ENCODE measurements at regions not wholly inside any gene's neighbourhood (a gene's known extent, or its start where the extent isn't known, plus 50 kb on each side); places are given as distances from the start of the nearest gene placed in this dataset.
"Not testable (repeated sequence)": the region's sequence is repeated elsewhere in the genome, so short reads cannot be mapped to it uniquely, and the experiment has no call there.

GRCh38 chr1:195722852-195723795 is 885.1 kb downstream of the KCNT2 start:
- not testable (repeated sequence) for H3K18ac ChIP-seq (ENCODE audit: low read length); H3K4me3 ChIP-seq (ENCODE audit: low read depth, low read length); H2BK12ac ChIP-seq (ENCODE audit: low read length); H3K4me2 ChIP-seq (ENCODE audit: low read length); DNase-seq; H2BK120ac ChIP-seq (ENCODE audit: insufficient read depth, low read length, poor library complexity); H3K27ac ChIP-seq (ENCODE audit: low read depth, low read length); H3K27me3 ChIP-seq (ENCODE audit: insufficient read depth, low read length); H3K9me3 ChIP-seq (ENCODE audit: insufficient read depth, low read depth, low read length); H2AK5ac ChIP-seq (ENCODE audit: low read length); H3K79me2 ChIP-seq (ENCODE audit: control insufficient read depth, insufficient read depth, low read length, poor library complexity); H3K79me1 ChIP-seq (ENCODE audit: low read length); H3K4ac ChIP-seq (ENCODE audit: low read depth, low read length); H4K91ac ChIP-seq (ENCODE audit: low read depth, low read length); H3K9ac ChIP-seq (ENCODE audit: low read length); H3K23ac ChIP-seq (ENCODE audit: low read length); H2AFZ ChIP-seq (ENCODE audit: insufficient read depth, low read length, poor library complexity); H3K14ac ChIP-seq (ENCODE audit: low read length); H4K8ac ChIP-seq (ENCODE audit: low read depth, low read length); H3K36me3 ChIP-seq (ENCODE audit: control insufficient read depth in 1 of 2, insufficient read depth in 2 of 2, low read length in 2 of 2); H3K4me1 ChIP-seq (ENCODE audit: control insufficient read depth in 1 of 2, insufficient read depth in 2 of 2, low read length in 2 of 2)
- peak overlapping the region; percentile 56 for H2BK5ac ChIP-seq (ENCODE audit: low read depth, low read length, poor library complexity)
- no CpG with 5 or more reads among the region's 42 CpGs for WGBS (ENCODE audit: extremely low coverage, insufficient coverage, insufficient read length)
- peak overlapping the region; percentile 59 for H4K12ac ChIP-seq (ENCODE audit: low read depth, low read length)

GRCh38 chr1:195722146-195722545 is 886.1 kb downstream of the KCNT2 start:
- not testable (repeated sequence) for H3K4me1 ChIP-seq (ENCODE audit: control insufficient read depth in 1 of 2, insufficient read depth in 2 of 2, low read length in 2 of 2); H2AFZ ChIP-seq (ENCODE audit: insufficient read depth, low read length, poor library complexity); H3K27me3 ChIP-seq (ENCODE audit: insufficient read depth, low read length); DNase-seq; H3K4me2 ChIP-seq (ENCODE audit: low read length); H3K23ac ChIP-seq (ENCODE audit: low read length); H2BK5ac ChIP-seq (ENCODE audit: low read depth, low read length, poor library complexity); H3K4ac ChIP-seq (ENCODE audit: low read depth, low read length); H3K9ac ChIP-seq (ENCODE audit: low read length); H3K27ac ChIP-seq (ENCODE audit: low read depth, low read length); H3K79me1 ChIP-seq (ENCODE audit: low read length); H2BK12ac ChIP-seq (ENCODE audit: low read length); H3K14ac ChIP-seq (ENCODE audit: low read length); H3K4me3 ChIP-seq (ENCODE audit: low read depth, low read length); H3K9me3 ChIP-seq (ENCODE audit: insufficient read depth, low read depth, low read length); H2AK5ac ChIP-seq (ENCODE audit: low read length); H3K36me3 ChIP-seq (ENCODE audit: control insufficient read depth in 1 of 2, insufficient read depth in 2 of 2, low read length in 2 of 2); H2BK120ac ChIP-seq (ENCODE audit: insufficient read depth, low read length, poor library complexity); H3K18ac ChIP-seq (ENCODE audit: low read length); H4K8ac ChIP-seq (ENCODE audit: low read depth, low read length); H4K91ac ChIP-seq (ENCODE audit: low read depth, low read length); H4K12ac ChIP-seq (ENCODE audit: low read depth, low read length); H3K79me2 ChIP-seq (ENCODE audit: control insufficient read depth, insufficient read depth, low read length, poor library complexity)
- WGBS (ENCODE audit: extremely low coverage, insufficient coverage, insufficient read length): no CpG with 5 or more reads among the region's 6 CpGs

GRCh38 chr1:195721210-195721971 is 886.8 kb downstream of the KCNT2 start:
- Histone ChIP-seq H2BK120ac (ENCODE audit: insufficient read depth, low read length, poor library complexity) (no peak overlapping the region), H3K14ac (ENCODE audit: low read length) (no peak overlapping the region), H3K9me3 (ENCODE audit: insufficient read depth, low read depth, low read length) (no peaks in the 10 kb centered on the region), H3K27me3 (ENCODE audit: insufficient read depth, low read length) (no peaks in the 10 kb centered on the region), H3K27ac (ENCODE audit: low read depth, low read length) (no peak overlapping the region), H3K36me3 (ENCODE audit: control insufficient read depth in 1 of 2, insufficient read depth in 2 of 2, low read length in 2 of 2) (no peaks in the 10 kb centered on the region), H2BK12ac (ENCODE audit: low read length) (no peak overlapping the region), H3K23ac (ENCODE audit: low read length) (no peak overlapping the region), H2BK5ac (ENCODE audit: low read depth, low read length, poor library complexity) (no peak overlapping the region), H2AFZ (ENCODE audit: insufficient read depth, low read length, poor library complexity) (no peak overlapping the region), H3K79me1 (ENCODE audit: low read length) (peaks cover 3% of the 10 kb centered on the region), H3K9ac (ENCODE audit: low read length) (no peak overlapping the region), H3K4me2 (ENCODE audit: low read length) (no peak overlapping the region), H3K79me2 (ENCODE audit: control insufficient read depth, insufficient read depth, low read length, poor library complexity) (no peaks in the 10 kb centered on the region), H3K4me3 (ENCODE audit: low read depth, low read length) (no peak overlapping the region), H2AK5ac (ENCODE audit: low read length) (no peak overlapping the region), H4K91ac (ENCODE audit: low read depth, low read length) (no peak overlapping the region), H3K18ac (ENCODE audit: low read length) (no peak overlapping the region), H3K4ac (ENCODE audit: low read depth, low read length) (no peak overlapping the region), H4K8ac (ENCODE audit: low read depth, low read length) (no peak overlapping the region), H4K12ac (ENCODE audit: low read depth, low read length) (no peak overlapping the region), H3K4me1 (ENCODE audit: control insufficient read depth in 1 of 2, insufficient read depth in 2 of 2, low read length in 2 of 2) (no peaks in the 10 kb centered on the region)
- WGBS (ENCODE audit: extremely low coverage, insufficient coverage, insufficient read length): no CpG with 5 or more reads among the region's 14 CpGs
- DNase-seq: no peak

- H2AFZ ChIP-seq (ENCODE audit: insufficient read depth, low read length, poor library complexity): no peak overlapping the region
- H3K4me2 ChIP-seq (ENCODE audit: low read length): no peak overlapping the region
- peak in 1 of 2 donors; percentile 8 for DNase-seq
- no peak overlapping the region for H2BK120ac ChIP-seq (ENCODE audit: insufficient read depth, low read length, poor library complexity)
- H2BK12ac ChIP-seq (ENCODE audit: low read length): no peak overlapping the region
- H3K4me3 ChIP-seq (ENCODE audit: low read depth, low read length): no peak overlapping the region
- no peak overlapping the region for H2BK5ac ChIP-seq (ENCODE audit: low read depth, low read length, poor library complexity)
- no peak overlapping the region for H3K9ac ChIP-seq (ENCODE audit: low read length)
- H2AK5ac ChIP-seq (ENCODE audit: low read length): no peak overlapping the region
- H3K27ac ChIP-seq (ENCODE audit: low read depth, low read length): no peak overlapping the region
- H3K4me1 ChIP-seq (ENCODE audit: control insufficient read depth in 1 of 2, insufficient read depth in 2 of 2, low read length in 2 of 2): peaks cover 0 to 2% of the 10 kb centered on the region in 2 experiments
- H3K36me3 ChIP-seq (ENCODE audit: control insufficient read depth in 1 of 2, insufficient read depth in 2 of 2, low read length in 2 of 2): no peaks in the 10 kb centered on the region
- no peak overlapping the region for H4K91ac ChIP-seq (ENCODE audit: low read depth, low read length)
- WGBS (ENCODE audit: extremely low coverage, insufficient coverage, insufficient read length): no CpG with 5 or more reads among the region's 3 CpGs
- H3K4ac ChIP-seq (ENCODE audit: low read depth, low read length): no peak overlapping the region
- no peaks in the 10 kb centered on the region for H3K27me3 ChIP-seq (ENCODE audit: insufficient read depth, low read length)
- no peak overlapping the region for H4K8ac ChIP-seq (ENCODE audit: low read depth, low read length)
- H3K9me3 ChIP-seq (ENCODE audit: insufficient read depth, low read depth, low read length): no peaks in the 10 kb centered on the region
- no peaks in the 10 kb centered on the region for H3K79me1 ChIP-seq (ENCODE audit: low read length)
- no peak overlapping the region for H4K12ac ChIP-seq (ENCODE audit: low read depth, low read length)
- H3K23ac ChIP-seq (ENCODE audit: low read length): no peak overlapping the region
- no peaks in the 10 kb centered on the region for H3K79me2 ChIP-seq (ENCODE audit: control insufficient read depth, insufficient read depth, low read length, poor library complexity)
- no peak overlapping the region for H3K18ac ChIP-seq (ENCODE audit: low read length)
- no peak overlapping the region for H3K14ac ChIP-seq (ENCODE audit: low read length)
Observed at GRCh38 chr1:195717651-195718050, 890.6 kb downstream of the KCNT2 start.
